AG20443 (cell line): ENCODE measurements at regions not wholly inside any gene's neighbourhood (a gene's known extent, or its start where the extent isn't known, plus 50 kb on each side); places are given as distances from the start of the nearest gene placed in this dataset.

Experiments used
- DNase-seq: peaks from one replicate; pipeline ENCODE4 v3.0.0; 2012; ENCODE audit warnings: low spot score, mixed read lengths

DNA sequence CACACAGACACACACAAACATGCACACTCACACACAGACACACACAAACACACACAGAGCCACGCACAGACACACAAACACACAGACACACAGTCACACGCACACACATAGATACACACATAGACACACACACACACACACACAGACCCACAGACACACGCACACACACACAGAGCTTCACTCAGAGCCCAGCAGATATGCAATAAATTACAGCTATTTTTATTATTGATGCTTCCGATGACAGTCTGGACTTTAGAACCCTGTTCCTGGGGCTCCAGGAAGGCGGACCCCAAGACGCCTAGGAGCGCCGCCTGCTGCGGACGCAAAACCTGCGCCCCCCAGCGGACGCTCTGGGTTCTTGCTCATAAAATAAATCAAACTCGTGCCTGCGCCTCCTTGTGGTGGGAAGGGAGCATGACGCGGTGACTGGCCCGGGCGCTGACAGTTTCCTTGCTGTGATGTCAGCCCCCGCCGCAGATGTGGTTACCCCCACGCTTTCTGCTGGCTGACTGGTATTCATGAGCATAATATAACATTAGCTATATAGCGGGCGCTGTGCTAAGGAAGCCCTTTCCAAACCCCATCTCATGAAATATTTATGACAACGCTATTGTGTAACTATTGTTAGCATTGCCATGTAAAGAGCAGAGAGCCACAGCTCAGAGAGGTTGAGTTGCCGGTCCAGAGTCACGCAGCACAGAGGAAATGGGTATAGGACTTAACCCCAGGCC, 64.4 kb upstream of the TM9SF2 start:
- DNase-seq: peak; percentile 91

DNA sequence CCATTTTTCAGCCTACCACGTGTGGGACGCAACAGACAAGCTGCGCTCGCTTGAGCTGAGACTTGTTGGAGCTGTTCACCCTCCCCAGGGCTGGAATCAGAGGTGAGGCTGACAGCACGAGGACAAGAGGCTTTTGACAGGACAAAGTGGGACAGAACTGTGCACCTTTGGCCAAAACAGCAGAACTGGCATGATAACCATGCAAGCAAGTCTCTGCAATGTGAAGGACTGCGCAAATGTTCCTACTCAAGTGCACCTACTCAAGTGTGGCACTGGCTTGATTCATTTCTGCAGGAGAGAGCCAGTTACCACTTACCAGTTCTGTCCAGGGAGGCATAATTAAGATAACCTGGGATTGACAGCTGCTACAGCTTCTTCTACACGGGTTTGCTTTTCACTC, 62.2 kb upstream of the TM9SF2 start:
- DNase-seq: no peak

DNA sequence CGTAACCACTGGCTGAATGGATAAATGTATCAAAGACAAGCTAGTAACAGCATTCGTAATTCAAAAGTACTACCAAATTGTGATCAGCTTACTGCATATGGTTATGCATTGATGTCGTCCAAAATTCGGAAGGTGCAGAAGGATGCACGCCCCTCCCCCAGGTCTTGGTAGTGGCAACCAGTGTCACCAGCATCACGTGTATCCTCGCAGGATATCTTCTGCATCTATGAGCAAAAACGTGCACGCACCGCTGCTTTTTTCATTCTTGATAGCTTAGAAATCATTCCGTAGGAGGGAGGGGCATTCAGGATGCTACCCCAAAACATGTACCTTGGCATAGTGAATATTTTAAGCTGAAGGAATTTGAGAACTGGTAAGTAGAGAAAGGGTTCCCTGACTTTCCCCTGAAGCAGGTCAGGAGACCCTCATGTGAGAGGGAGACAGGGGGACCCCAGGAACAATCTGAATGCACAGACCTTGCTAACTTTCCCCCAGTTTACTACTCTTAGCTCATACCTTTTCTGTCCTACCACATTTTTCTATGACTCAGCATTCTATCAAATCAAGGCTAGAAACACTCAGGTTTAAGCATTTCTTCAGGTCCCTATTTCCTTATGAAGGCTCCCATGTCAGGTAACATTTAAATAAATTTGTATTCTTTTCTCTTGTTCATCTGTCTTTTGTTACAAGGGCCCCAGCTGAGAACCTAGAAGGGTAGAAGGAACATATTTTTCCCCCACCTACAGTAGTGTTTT, 61.2 kb upstream of the TM9SF2 start:
- no peak for DNase-seq

DNA sequence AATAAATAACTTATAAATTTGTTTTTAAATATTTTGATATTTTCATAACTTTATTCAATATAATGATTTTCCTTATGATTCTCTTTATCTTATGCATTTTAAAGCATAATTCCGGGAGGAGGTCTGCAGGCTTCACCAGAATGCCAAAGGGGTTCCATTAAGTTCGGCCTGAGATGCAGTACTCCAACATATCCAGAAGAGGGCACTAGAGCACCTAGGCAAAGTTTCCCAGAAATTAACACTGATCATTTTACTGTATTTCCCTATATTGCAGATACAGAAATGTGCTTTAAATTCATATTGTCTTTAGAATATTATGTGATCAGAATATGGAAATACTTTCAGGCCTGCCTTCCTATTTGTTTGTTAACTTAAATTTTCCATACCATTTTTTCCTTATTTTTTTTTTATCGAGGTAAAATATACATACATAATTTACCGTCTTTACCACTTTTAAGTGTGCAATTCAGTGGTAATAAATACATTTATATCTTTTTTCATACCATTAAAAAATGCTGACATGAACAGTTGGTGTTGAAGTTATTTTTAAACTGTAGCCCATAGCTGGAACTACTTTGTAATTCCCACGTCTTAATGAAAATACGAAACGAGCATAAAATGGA, 58.9 kb upstream of the TM9SF2 start:
- DNase-seq: peak; percentile 60

DNA sequence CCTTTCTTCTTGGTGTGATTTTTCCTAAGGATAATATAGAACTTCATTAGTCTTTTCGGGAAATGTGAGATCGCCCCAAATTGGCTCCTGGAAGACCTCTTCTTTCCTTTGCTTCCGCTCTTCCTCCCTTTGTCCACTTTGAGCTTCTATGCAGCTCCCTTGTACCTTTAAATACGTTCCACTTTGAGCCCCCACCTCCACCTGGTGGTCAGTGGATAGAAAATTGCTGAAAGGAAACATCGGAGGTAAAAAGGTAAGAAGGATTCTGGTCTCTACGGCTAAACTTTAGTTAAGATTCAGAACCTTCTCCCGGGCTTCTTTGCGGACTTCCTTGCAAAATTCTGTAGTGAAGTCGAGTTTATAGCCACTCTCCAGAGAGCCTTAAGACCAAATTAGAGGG, 55.0 kb upstream of the TM9SF2 start:
- DNase-seq: no peak

DNA sequence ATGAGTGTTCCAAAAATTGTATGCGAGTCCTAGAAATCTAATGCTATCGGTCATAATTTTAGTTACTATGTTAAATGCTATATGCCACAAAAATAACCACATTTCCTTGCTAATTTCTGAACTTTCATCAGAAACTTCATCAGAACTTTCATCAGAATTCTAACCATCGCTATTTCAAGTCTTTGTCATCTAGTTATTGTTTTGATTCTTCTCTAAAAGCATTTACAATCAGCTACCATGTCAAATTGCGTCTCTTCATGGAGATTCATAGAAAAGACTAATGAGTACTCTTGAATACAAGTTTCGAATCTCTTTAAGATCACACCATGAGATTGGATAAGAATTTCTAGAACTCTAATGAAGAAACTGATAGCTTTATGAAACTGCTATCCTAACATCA, 52.7 kb upstream of the TM9SF2 start:
- no peak for DNase-seq

DNA sequence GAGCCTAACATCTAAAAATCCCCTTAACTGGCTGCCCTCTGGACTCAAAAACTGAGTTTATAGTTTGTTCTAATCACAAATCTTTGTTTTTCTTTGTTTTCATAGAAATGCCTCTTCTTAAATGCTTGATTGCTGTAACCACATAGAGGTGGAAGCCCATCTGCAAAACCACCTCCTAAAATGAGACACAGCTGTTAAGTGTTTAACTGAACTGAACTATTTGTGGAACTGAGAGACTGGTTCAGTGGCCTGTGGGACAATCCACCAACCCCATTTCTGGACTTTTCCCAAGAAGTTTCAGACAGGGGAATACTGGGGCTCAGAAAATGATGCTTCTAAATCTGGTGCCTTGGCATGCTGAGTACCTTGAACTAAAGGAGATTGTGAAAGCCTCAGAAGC, 50.9 kb upstream of the TM9SF2 start:
- no peak for DNase-seq
